GM12878 (cell line): ENCODE measurements at regions not wholly inside any gene's neighbourhood (a gene's known extent, or its start where the extent isn't known, plus 50 kb on each side); places are given as distances from the start of the nearest gene placed in this dataset.

Experiments
- ATAC-seq: fragments of 200-7000 bp; cut with Tn5 transposase; 3 replicates; pipeline ENCODE4 v1.9.1; 2020; ENCODE audit warnings: mild to moderate bottlenecking, moderate library complexity
- BruUV-seq: library from RNA; stranded (reverse); fragments of 400-500 nt; replicated peaks from 2 replicates; lab custom pipeline; 2021; lab: Mats Ljungman, UMichigan
- CTCF ChIA-PET: fragments of 300-600 bp; sonication (Branson Sonifier 250); formaldehyde crosslinking; extraction: SDS; loops from one replicate; lab custom pipeline; 2021; ENCODE audit warnings: inconsistent platforms; lab: Yijun Ruan, JAX
- POLR2A ChIA-PET: fragments of 350-600 bp; formaldehyde crosslinking; extraction: SDS; loops from one replicate; lab custom pipeline; 2021; ENCODE audit warnings: inconsistent platforms; lab: Charles Lee
- RAD21 ChIA-PET: fragments of 300-600 bp; sonication (Branson Sonifier 250); formaldehyde crosslinking; loops from one replicate; lab custom pipeline; 2023; ENCODE audit warnings: antibody characterized with exemption; ENCODE audit not compliant: unreplicated experiment; lab: Charles Lee
- SMC1A ChIA-PET: fragments of 300-600 bp; sonication (Branson Sonifier 250); formaldehyde crosslinking; loops from one replicate; lab custom pipeline; 2023; ENCODE audit not compliant: unreplicated experiment, uncharacterized antibody; lab: Charles Lee
- DNase-seq: peaks from one replicate; pipeline ENCODE4 v3.0.0-alpha.2; 2011; ENCODE audit warnings: low read depth, low spot score
- FAIRE-seq: peaks from 3 replicates; lab custom pipeline; 2011; peaks lifted over from hg19 to GRCh38; lab: Jason Lieb, UNC
- H2AFZ ChIP-seq: 2 replicates; pipeline ENCODE4 v1.6.0; 2011; ENCODE audit warnings: low read depth, low read length, control low read depth; ENCODE audit not compliant: control insufficient read depth
- H3K27ac ChIP-seq: 2 replicates; pipeline ENCODE4 v1.5.1; 2011; ENCODE audit warnings: control low read depth; ENCODE audit not compliant: control insufficient read depth, insufficient read depth
- H3K27me3 ChIP-seq, 2 experiments: replicated peaks in 1 of 2; 2 replicates each; pipeline versions ENCODE4 v1.6.0 to v1.6.1; 2011; ENCODE audit warnings: low read length in 1 of 2; ENCODE audit not compliant: control insufficient read depth in 2 of 2, insufficient read depth in 2 of 2
- H3K36me3 ChIP-seq, 2 experiments: 2 replicates each; pipeline ENCODE4 v1.5.1; 2011; ENCODE audit warnings: low read length in 1 of 2; ENCODE audit not compliant: control insufficient read depth in 2 of 2, insufficient read depth in 2 of 2
- H3K4me1 ChIP-seq: 2 replicates; pipeline ENCODE4 v1.6.1; 2011; ENCODE audit warnings: mild to moderate bottlenecking, low read length, moderate library complexity, mixed read lengths; ENCODE audit not compliant: control insufficient read depth, insufficient read depth
- H3K4me2 ChIP-seq: 2 replicates; pipeline ENCODE4 v1.6.0; 2011; ENCODE audit warnings: control low read depth; ENCODE audit not compliant: control insufficient read depth, insufficient read depth
- H3K4me3 ChIP-seq: fragments of 200-600 bp; sonication (generic); 2 replicates; pipeline ENCODE4 v1.5.1; 2016
- H3K79me2 ChIP-seq: 2 replicates; pipeline ENCODE4 v1.6.0; 2011; ENCODE audit warnings: low read length; ENCODE audit not compliant: control insufficient read depth, insufficient read depth
- H3K9ac ChIP-seq: 2 replicates; pipeline ENCODE4 v1.8.0; 2011; ENCODE audit warnings: low read length, control low read depth, mixed read lengths; ENCODE audit not compliant: control insufficient read depth, insufficient read depth
- H3K9me3 ChIP-seq: replicated peaks from 3 replicates; pipeline ENCODE4 v1.5.1; 2011; ENCODE audit warnings: mild to moderate bottlenecking, low read length; ENCODE audit not compliant: control insufficient read depth, insufficient read depth
- H4K20me1 ChIP-seq: 2 replicates; pipeline ENCODE4 v1.6.0; 2011; ENCODE audit not compliant: control insufficient read depth, insufficient read depth
- BCL11A ChIP-seq: IDR thresholded peaks from 2 replicates; pipeline ENCODE4 v1.6.1; 2011; ENCODE audit warnings: low read depth, low read length
- CHD1 ChIP-seq: IDR thresholded peaks from 2 replicates; pipeline ENCODE4 v1.6.1; 2012; ENCODE audit warnings: low read depth, low read length, improper control_type of control experiment
- EGR1 ChIP-seq, 2 experiments: IDR thresholded peaks; 1 replicate in 1 of 2; 2 replicates in 1 of 2; pipeline ENCODE4 v1.6.1; 2011 to 2012; ENCODE audit warnings: low read depth in 2 of 2, low read length in 2 of 2, borderline replicate concordance in 1 of 2, mild to moderate bottlenecking in 1 of 2, moderate library complexity in 1 of 2
- ETV6 ChIP-seq, 2 experiments: fragments of 450-650 bp in 1 of 2; IDR thresholded peaks in 1 of 2; conservative IDR thresholded peaks in 1 of 2; 2 replicates each; pipeline ENCODE4 v1.6.1; 2014; ENCODE audit warnings: antibody characterized with exemption in 1 of 2, borderline replicate concordance in 1 of 2, low read depth in 1 of 2, mild to moderate bottlenecking in 1 of 2, moderate library complexity in 1 of 2
- IKZF1 ChIP-seq: fragments of 450-650 bp; conservative IDR thresholded peaks from 2 replicates; pipeline ENCODE4 v1.6.1; 2017; ENCODE audit warnings: antibody characterized with exemption, mild to moderate bottlenecking
- KAT2A ChIP-seq: conservative IDR thresholded peaks from 2 replicates; pipeline ENCODE4 v1.6.1; 2011; ENCODE audit warnings: low read depth, low read length; ENCODE audit not compliant: control insufficient read depth
- MTA3 ChIP-seq: IDR thresholded peaks from 2 replicates; pipeline ENCODE4 v1.6.1; 2012; ENCODE audit warnings: low read length, inconsistent platforms, borderline replicate concordance
- MYC ChIP-seq: IDR thresholded peaks from 2 replicates; pipeline ENCODE4 v1.6.1; 2011; ENCODE audit warnings: mild to moderate bottlenecking, low read length, moderate library complexity, inconsistent platforms; ENCODE audit not compliant: insufficient read depth, insufficient replicate concordance, insufficient read length, severe bottlenecking
- NFIC ChIP-seq: IDR thresholded peaks from 2 replicates; pipeline ENCODE4 v1.6.1; 2012; ENCODE audit warnings: low read depth, mild to moderate bottlenecking, inconsistent platforms, low read length, moderate library complexity
- SUPT20H ChIP-seq: IDR thresholded peaks from 2 replicates; pipeline ENCODE4 v1.6.1; 2011; ENCODE audit warnings: low read depth, mild to moderate bottlenecking, low read length, moderate library complexity, borderline replicate concordance; ENCODE audit not compliant: control insufficient read depth
- ZSCAN29 ChIP-seq: fragments of 450-650 bp; IDR thresholded peaks from 2 replicates; pipeline ENCODE4 v1.6.1; 2017; ENCODE audit warnings: mild to moderate bottlenecking, moderate library complexity
- WGBS: methylation state at CpG from one replicate; pipeline ENCODE4 v1.1.6; 2016; ENCODE audit warnings: low lambda C conversion rate; ENCODE audit not compliant: insufficient replicate concordance, insufficient coverage; ENCODE audit errors: missing lambda C conversion rate; 5-methylcytosine and 5-hydroxymethylcytosine counted together
- in situ Hi-C: fragments of 300-500 bp; cut with MboI; formaldehyde crosslinking; loops from 9 replicates; pipeline ENCODE4 v1.14.3; 2018; ENCODE audit warnings: mixed read lengths
- intact Hi-C: fragments of 100-400 bp; cut with micrococcal nuclease; formaldehyde crosslinking; loops from one replicate; pipeline ENCODE4 v1.14.2; 2022; ENCODE audit not compliant: unreplicated experiment

- TF ChIP-seq ETV6 (conservative IDR thresholded peaks at IDR 0.05 in 1 of 2, IDR thresholded peaks at IDR 0.05 in 1 of 2; ENCODE audit: borderline replicate concordance in 1 of 2, low read depth in 1 of 2), result no peak
- no peak for TF ChIP-seq EGR1 (IDR thresholded peaks at IDR 0.05; ENCODE audit: borderline replicate concordance in 1 of 2, low read depth in 2 of 2, low read length in 2 of 2)
- TF ChIP-seq NFIC, result no peak
- no peak for TF ChIP-seq MYC
- no peak for TF ChIP-seq ZSCAN29
Observed at GRCh38 chr6:147935656-147936055, 407.0 kb upstream of the SASH1 start (continued).

- RAD21 ChIA-PET, result no interaction called here
- DNase-seq (no peak), ATAC-seq (no peak), FAIRE-seq (no peak)
- Histone ChIP-seq H4K20me1 (no peaks in the 10 kb centered on the region), H3K36me3 (no peaks in the 10 kb centered on the region), H2AFZ (no peak overlapping the region), H3K4me3 (no peak overlapping the region), H3K27me3 (no peaks in the 10 kb centered on the region), H3K4me1 (no peaks in the 10 kb centered on the region), H3K9ac (no peak overlapping the region), H3K9me3 (no peaks in the 10 kb centered on the region), H3K27ac (no peak overlapping the region), H3K79me2 (no peaks in the 10 kb centered on the region), H3K4me2 (no peak overlapping the region)
- SMC1A ChIA-PET, result no interaction called here
- whole genome bisulfite sequencing, result 9% methylated on average over 2 of the region's 2 CpGs
- TF ChIP-seq BCL11A, result no peak
- TF ChIP-seq CHD1, result no peak
- no peak for TF ChIP-seq ETV6 (conservative IDR thresholded peaks at IDR 0.05 in 1 of 2, IDR thresholded peaks at IDR 0.05 in 1 of 2; ENCODE audit: borderline replicate concordance in 1 of 2, low read depth in 1 of 2)
- no peak for TF ChIP-seq SUPT20H
- TF ChIP-seq IKZF1, result no peak
- no peak for TF ChIP-seq KAT2A
- TF ChIP-seq MTA3, result no peak
- POLR2A ChIA-PET, result no interaction called here
- intact Hi-C loops, result no loop called here
- no TSS peak for BruUV-seq
- CTCF ChIA-PET, result no interaction called here
- in situ Hi-C loops, result no loop called here
Observed at GRCh38 chr6:147936703-147937470, 405.8 kb upstream of the SASH1 start.
